AG09309 (cell line): ENCODE measurements at regions not wholly inside any gene's neighbourhood (a gene's known extent, or its start where the extent isn't known, plus 50 kb on each side); places are given as distances from the start of the nearest gene placed in this dataset.
"Not testable (repeated sequence)": the region's sequence is repeated elsewhere in the genome, so short reads cannot be mapped to it uniquely, and the experiment has no call there.

ENCODE experiments used
- DNase-seq: peaks from one replicate; pipeline ENCODE4 v3.0.0-alpha.2; 2010; ENCODE audit warnings: low read depth
- H3K4me3 ChIP-seq: 2 replicates; pipeline ENCODE4 v1.5.1; 2011; ENCODE audit warnings: mild to moderate bottlenecking, low read depth, low read length, moderate library complexity; ENCODE audit not compliant: control insufficient read depth
- CTCF ChIP-seq: IDR thresholded peaks from 2 replicates; pipeline ENCODE4 v1.5.1; 2011; ENCODE audit warnings: mild to moderate bottlenecking, low read depth, low read length, inconsistent platforms; ENCODE audit not compliant: insufficient read depth, control insufficient read depth; ENCODE audit errors: missing control alignments

- TF ChIP-seq CTCF, result no peak
- no peak overlapping the region for H3K4me3 ChIP-seq
- no peak for DNase-seq
Measured at GRCh38 chr2:192604295-192604694, 409.6 kb upstream of the TMEFF2 start.

- not testable (repeated sequence) for DNase-seq, H3K4me3 ChIP-seq
Measured at GRCh38 chr2:192598649-192599048, 403.9 kb upstream of the TMEFF2 start.

- DNase-seq, result no peak
- no peak overlapping the region for H3K4me3 ChIP-seq
- TF ChIP-seq CTCF, result no peak
Measured at GRCh38 chr2:192593561-192593960, 398.8 kb upstream of the TMEFF2 start.

GRCh38 chr2:192591617-192592016 is 396.9 kb upstream of the TMEFF2 start:
- H3K4me3 ChIP-seq, result no peak overlapping the region
- no peak for DNase-seq
- no peak for TF ChIP-seq CTCF

GRCh38 chr2:192585418-192585817 is 390.7 kb upstream of the TMEFF2 start:
- TF ChIP-seq CTCF, result no peak
- no peak overlapping the region for H3K4me3 ChIP-seq
- no peak for DNase-seq

GRCh38 chr2:192584976-192585375 is 390.2 kb upstream of the TMEFF2 start:
- no peak for DNase-seq
- TF ChIP-seq CTCF, result no peak
- no peak overlapping the region for H3K4me3 ChIP-seq

GRCh38 chr2:192579965-192580700 is 385.4 kb upstream of the TMEFF2 start:
- DNase-seq, result no peak
- no peak overlapping the region for H3K4me3 ChIP-seq
- no peak for TF ChIP-seq CTCF
